ENCODE measurements at regions not wholly inside any gene's neighbourhood (a gene's known extent, or its start where the extent isn't known, plus 50 kb on each side); places are given as distances from the start of the nearest gene placed in this dataset.
"Not testable (repeated sequence)": the region's sequence is repeated elsewhere in the genome, so short reads cannot be mapped to it uniquely, and the experiment has no call there.

DNA sequence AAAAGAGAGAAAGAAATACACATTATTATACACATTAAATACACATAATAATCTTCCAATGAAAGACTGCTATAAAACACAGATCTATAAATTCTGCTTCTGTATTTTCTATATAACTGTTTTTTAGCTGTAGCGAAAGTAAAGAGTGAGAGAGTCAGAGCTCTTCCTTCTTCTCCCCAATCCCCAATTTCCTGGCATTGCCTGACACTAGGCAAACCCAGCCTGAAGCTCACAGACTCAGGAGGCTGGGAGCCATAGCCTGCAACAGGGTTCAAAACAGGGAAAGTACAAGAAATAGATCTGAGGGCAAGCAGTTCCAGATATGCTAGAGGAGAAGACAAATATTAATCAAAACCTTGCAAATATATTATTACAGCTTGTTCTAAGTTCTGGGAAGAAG lies 201.6 kb downstream of the HNRNPD start:
- DNase-seq, result no peak

GRCh38 chr4:82171531-82172155 lies 202.1 kb downstream of the HNRNPD start:
- DNase-seq, result no peak

DNA sequence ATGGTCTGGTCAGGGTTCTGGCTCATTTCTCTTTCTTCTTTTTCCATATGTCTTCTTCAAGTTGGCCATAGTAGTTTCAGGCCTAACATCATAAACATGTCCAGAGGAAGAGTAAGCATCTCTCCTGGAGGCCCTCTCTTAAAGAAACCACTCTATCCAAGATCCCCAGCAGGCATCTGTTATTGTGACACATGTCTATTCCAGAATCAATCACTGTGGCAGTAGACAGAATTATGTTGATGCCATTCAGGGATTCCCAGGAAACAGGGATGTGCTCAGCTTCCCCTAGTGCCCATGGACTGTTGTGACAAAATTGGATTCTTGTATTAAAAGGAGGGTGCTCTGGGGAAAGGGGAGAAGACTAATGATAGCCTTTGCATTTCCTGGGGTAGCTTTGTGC lies 224.0 kb downstream of the HNRNPD start:
- no peak for DNase-seq

DNA sequence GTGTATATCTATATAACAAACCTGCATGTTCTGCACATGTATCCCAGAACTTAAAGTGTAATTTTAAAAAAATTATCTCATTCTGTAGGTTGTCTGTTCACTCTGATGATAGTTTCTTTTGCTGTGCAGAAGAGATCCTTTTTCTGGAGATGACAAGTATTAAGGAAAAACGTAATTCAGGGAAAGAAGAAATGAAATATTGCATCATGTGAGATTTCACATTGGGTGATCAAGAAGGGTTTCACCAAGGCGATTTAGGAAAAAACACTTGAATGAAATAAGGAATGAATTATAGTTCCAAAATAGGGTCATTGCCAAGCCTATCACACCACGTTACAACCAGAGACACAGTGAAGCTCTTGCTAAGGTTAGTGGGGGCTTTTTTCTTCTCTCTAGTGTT lies 227.9 kb downstream of the HNRNPD start:
- DNase-seq, result no peak

DNA sequence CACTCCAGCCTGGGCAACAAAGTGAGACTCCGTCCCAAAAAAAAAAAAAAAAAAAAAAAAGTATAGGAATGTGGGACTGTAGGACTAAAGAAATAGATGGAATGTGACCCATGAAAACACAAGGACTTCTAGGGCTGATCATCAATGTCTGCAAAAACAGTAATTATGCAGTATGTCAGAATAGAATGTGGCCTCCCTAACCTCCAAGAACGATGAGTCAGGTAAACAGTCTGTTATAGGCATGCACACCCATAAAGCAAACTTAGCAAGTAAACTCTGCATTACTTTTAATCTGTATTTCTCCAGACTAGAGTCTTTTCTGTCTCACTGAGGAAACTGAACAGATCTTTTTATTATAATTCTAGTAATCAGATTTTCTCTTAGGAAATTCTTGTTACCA lies 233.4 kb downstream of the HNRNPD start:
- DNase-seq, result no peak

DNA sequence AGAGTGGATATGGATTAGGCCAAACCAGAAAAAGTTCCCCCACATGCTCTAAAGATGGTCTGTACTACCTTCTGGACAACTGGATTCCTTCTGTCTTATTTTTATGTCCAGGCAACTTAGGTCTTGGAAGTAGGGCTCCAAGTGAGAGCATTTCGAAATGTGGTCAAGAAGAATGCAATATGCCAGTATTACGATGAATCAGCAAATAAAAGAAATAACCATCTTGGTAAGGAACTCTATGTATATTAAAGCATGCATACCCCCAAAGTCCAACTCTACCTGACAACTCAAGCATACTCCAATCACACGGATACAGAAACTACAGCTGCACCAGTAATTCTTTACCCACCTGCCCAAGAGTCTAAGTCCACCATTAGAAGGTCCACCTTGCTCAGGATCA lies 234.5 kb downstream of the HNRNPD start:
- DNase-seq, result no peak

GRCh38 chr4:82138374-82138773 lies 235.4 kb downstream of the HNRNPD start:
- DNase-seq, result no peak

GRCh38 chr4:82136161-82136801 lies 237.5 kb downstream of the HNRNPD start:
- no peak for DNase-seq

- DNase-seq, result no peak
Measured at GRCh38 chr4:82128355-82128754, 245.4 kb downstream of the HNRNPD start.

DNA sequence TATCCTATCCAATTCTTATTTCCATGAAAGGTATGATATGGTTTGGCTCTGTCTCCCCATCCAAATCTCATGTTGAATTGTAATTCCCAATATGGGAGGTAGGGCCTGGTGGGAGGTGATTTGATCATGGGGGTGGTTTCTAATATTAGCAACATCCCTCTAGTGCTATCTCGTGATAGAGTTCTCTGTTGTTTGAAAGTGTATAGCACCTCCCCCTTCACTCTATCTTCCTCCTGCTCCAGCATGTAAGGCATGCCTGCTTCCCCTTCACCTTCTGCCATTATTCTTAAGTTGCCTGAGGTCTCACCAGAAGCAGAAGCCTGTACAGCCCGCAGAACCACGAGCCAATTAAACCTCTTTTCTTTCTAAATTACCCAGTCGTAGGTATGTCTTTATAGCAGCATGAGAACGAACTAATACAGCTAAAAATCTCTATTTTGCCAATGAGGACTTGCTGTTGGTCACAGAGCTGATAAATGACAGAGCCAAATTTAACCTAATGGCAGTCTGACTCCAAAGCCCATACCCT lies 247.2 kb downstream of the HNRNPD start:
- no peak for DNase-seq

DNA sequence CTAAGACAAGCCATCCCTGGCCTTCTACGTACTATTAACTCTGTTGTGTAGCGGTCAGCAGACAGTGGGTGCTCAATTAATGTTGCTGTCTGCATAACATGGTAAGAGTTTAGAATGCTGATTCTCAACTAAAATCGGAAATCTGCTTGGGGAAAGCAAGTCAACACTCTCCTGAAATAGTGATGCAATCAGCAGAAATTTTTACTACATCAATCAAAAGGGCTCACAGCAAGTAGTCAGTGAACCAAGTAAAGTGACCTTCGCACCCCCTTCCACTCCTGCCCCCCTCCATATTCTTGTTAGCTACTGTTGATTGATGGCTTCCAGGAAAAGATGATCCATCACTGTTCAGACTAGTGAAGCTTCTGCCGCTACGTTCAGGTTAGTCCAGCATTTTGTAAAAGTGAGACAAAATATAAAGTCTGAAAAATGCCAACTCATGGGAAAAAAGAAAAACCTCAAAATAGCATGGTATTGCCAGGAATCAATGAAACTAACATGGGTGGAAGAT lies 247.9 kb downstream of the HNRNPD start:
- DNase-seq, result no peak

DNA sequence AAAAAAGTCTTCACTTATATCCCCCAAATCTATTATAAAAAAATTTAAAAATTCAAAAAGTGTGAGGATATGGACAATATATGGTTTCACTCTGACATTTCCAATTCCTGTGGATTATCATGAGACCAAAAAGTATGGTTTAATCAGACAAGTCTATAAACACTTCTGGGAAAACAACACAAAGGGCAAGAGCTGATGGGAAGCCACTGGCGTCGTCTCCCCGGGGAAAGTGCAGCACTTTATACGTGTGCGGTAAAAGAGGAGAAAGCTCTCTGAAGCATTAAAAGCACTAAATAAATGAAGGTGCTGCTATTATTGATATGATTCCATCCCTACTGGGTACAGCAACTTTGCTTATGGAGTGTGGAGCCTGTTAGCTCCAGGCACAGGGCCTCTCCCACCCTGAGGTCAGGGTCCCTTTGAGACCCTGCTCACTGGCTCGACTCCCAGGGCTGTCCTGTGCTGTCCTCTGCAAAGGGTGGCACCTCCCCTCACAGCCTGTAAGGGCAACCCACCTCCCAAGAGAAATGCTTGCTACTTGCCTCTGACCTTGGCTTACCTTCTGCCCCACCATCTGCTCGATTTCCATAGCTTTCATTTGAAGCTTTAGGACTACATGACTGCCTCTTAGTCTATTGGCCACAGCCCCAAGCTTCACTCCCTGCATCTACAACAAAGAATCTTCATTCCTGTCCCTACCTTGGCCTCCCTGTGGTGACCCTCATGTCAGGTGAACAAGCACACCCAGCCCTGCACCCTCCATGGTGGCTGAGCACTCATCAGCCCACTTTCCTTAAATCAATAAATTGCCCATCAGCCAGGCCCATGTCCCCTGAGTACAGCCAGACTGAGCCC lies 248.6 kb downstream of the HNRNPD start:
- no peak for DNase-seq

- no peak for DNase-seq
Measured at GRCh38 chr4:82124365-82124764, 249.4 kb downstream of the HNRNPD start.

DNA sequence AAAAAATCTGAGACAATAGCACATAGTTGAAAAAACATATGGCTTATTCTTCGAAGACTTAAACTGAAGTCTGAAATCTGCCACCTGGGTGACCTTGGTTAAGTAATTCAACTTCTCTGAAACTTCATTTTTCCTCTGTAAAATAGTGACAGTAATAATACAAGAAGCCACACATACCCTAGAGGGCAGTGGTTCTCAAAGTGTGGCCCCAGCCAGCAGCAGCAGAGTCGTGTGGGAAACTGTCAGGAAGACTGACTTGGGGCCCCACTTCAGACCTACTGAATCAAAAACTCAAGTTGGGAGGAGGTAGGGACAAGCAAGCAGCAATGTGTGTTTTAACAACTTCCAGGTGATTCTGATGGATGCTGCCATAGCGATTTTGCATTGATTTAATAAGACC lies 249.9 kb downstream of the HNRNPD start:
- DNase-seq, result no peak

GRCh38 chr4:82115183-82115582 lies 258.6 kb downstream of the HNRNPD start:
- DNase-seq, result not testable (repeated sequence)

- no peak for DNase-seq
Measured at GRCh38 chr4:82108506-82108905, 265.3 kb downstream of the HNRNPD start.

- DNase-seq, result no peak
Measured at GRCh38 chr4:82104578-82104977, 269.2 kb downstream of the HNRNPD start.

DNA sequence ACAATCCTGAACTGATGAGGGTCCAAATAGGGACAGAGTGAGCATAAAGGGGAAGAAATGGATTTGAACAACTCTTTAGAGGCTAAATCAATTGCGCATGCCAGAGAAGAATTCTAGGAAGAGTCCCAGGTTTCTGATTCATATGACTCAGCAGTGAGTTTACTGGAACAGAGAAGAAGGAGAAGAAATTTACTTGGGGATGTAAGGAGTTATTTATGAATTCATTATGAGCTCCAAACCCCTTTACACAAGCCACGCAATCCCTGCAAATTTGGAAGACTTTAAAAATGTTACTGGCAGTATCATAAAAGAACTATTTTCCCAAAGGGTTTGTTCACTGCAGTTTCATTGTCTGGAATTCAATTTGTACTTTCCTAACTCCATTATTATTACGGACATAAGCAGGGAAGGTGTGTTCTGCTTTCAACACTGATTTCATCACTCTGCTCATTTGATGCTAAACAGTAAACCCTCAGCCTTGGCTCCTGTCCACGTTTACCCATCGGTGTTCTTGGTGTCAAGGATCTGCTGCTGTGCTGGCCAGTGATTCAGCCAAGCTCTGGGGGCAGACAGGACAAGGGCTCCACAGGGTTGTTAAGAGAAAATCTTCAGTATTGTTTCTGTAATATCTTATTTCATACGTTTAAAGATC lies 273.7 kb downstream of the HNRNPD start:
- no peak for DNase-seq

DNA sequence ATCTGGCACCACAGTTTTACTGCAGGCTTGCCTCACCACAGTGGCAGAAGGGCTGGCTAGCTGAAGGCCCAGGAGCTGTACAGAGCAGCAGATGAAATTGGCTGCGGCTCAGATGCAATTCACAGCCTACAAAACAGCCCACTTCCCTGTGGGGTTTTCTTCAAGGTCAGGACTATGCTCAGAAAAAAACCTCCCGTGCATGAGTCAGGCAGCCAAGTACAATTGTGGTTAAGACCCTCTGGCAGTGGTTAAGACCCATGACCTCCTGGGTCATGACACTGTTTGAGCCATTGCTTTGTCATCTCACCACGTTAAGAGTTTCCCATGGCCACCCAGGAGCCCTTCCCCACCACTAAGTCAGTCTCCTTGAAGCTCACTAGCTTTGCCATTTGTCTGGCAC lies 276.3 kb downstream of the HNRNPD start:
- DNase-seq, result peak; percentile 19 to 22

DNA sequence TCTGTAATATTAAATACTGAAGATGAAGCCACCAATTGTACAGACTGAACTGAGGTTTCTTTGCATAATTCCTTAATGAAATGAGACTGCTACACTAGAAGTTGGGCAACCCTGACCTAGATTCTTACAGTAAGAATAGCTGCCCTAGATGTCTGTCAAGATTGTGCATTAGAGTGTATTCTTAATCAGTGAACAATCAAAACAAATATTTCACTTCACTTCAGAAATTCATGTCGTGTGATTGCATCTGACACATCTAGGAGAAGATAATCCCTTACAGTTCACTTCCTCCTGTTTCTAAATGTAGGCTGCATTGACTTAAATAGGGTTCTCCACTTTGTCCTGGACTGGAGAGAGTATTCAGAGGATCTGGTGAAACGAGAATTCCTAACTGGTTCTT lies 283.1 kb downstream of the HNRNPD start:
- DNase-seq, result no peak

- no peak for DNase-seq
Measured at GRCh38 chr4:82084747-82085146, 289.0 kb downstream of the HNRNPD start.

DNA sequence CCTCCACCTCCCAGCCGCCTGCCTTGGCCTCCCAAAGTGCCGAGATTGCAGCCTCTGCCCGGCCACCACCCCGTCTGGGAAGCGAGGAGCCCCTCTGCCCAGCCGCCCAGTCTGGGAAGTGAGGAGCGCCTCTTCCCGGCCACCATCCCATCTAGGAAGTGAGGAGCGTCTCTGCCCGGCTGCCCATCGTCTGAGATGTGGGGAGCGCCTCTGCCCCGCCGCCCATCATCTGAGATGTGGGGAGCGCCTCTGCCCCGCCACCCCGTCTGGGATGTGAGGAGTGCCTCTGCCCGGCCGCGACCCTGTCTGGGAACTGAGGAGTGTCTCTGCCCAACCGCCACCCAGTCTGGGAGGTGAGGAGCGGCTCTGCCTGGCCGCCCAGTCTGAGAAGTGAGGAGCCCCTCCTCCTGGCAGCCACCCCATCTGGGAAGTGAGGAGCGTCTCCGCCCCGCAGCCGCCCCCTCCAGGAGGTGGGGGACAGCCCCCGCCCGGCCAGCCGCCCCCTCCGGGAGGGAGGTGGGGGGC lies 296.3 kb downstream of the HNRNPD start:
- not testable (repeated sequence) for DNase-seq

DNA sequence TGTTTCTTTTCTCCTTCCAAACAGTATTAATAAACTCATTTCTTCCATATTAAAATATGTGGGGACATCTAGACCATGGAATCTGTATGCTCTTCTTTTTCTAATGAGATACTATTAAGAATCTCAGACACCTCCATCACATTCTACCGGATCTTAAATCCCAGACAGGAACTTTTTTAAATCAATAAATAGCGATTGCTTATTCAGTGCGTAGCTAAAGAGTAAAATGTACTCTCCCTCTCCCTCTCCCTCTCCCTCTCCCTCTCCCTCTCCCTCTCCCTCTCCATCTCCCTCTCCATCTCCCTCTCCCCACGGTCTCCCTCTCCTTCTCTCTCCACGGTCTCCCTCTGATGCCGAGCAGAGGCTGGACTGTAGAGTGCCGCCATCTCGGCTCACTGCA lies 297.0 kb downstream of the HNRNPD start:
- DNase-seq, result no peak

Measured in inflammatory macrophage treated with lipopolysaccharide for 1 hour (primary cell).